ENCODE measurements at regions not wholly inside any gene's neighbourhood (a gene's known extent, or its start where the extent isn't known, plus 50 kb on each side); places are given as distances from the start of the nearest gene placed in this dataset.

- Histone ChIP-seq H2BK15ac (ENCODE audit: low read length) (no peak overlapping the region), H3K23me2 (ENCODE audit: low read depth, low read length) (no peaks in the 10 kb centered on the region), H3K9ac (replicated peaks in 1 of 4; ENCODE audit: extremely low read depth in 1 of 4, low read depth in 3 of 4, low read length in 3 of 4) (no peak overlapping the region), H3K27ac (ENCODE audit: low read depth, low read length) (no peak overlapping the region), H3K14ac (ENCODE audit: insufficient read length) (no peak overlapping the region), H3K18ac (ENCODE audit: extremely low read depth, low read length) (no peak overlapping the region), H2BK20ac (ENCODE audit: low read length) (no peak overlapping the region), H2BK120ac (replicated peaks; ENCODE audit: low read depth, low read length) (no peak overlapping the region), H3K9me3 (ENCODE audit: insufficient read depth in 2 of 2, low read depth in 1 of 2, low read length in 1 of 2) (peaks cover 17% of the 10 kb centered on the region in 2 experiments; a peak in 3 of 4 replicates), H4K5ac (ENCODE audit: insufficient read length, low read depth, low read length) (no peak overlapping the region), H2AK5ac (ENCODE audit: low read depth, low read length) (no peak overlapping the region), H3K27me3 (replicated peaks in 1 of 4; ENCODE audit: control insufficient read depth in 3 of 4, extremely low read depth in 1 of 4, insufficient read depth in 3 of 4, low read length in 3 of 4) (no peaks in the 10 kb centered on the region; a peak in 1 of 7 replicates), H3K4me1 (replicated peaks in 1 of 4; ENCODE audit: control insufficient read depth in 3 of 4, insufficient read depth in 4 of 4, low read length in 3 of 4) (peaks cover 0 to 5% (median 1%) of the 10 kb centered on the region in 4 experiments; a peak in 2 of 7 replicates), H3K79me1 (ENCODE audit: low read depth, low read length) (peaks cover 6% of the 10 kb centered on the region; the same call in 1 of the 2 replicates), H2AFZ (ENCODE audit: low read length) (no peak overlapping the region), H3K56ac (replicated peaks; ENCODE audit: insufficient read length, low read depth, low read length) (no peak overlapping the region), H3K23ac (ENCODE audit: insufficient read length) (no peak overlapping the region), H3K4me3 (ENCODE audit: extremely low read depth in 1 of 4, insufficient read depth in 2 of 4, low read depth in 3 of 4, low read length in 4 of 4) (no peak overlapping the region), H3K79me2 (ENCODE audit: control insufficient read depth in 1 of 2, insufficient read depth in 2 of 2, low read length in 2 of 2) (no peaks in the 10 kb centered on the region), H3K4ac (replicated peaks; ENCODE audit: insufficient read length, low read depth, low read length) (no peak overlapping the region), H3K36me3 (ENCODE audit: control insufficient read depth in 2 of 4, insufficient read depth in 4 of 4, low read length in 3 of 4) (no peaks in the 10 kb centered on the region; a peak in 2 of 8 replicates), H4K20me1 (replicated peaks in 1 of 2; ENCODE audit: control insufficient read depth in 1 of 2, insufficient read depth in 2 of 2, low read length in 2 of 2) (peaks cover 0 to 1% of the 10 kb centered on the region in 2 experiments), H2BK5ac (ENCODE audit: low read depth, low read length) (no peak overlapping the region), H3K4me2 (ENCODE audit: insufficient read depth in 1 of 2, low read depth in 2 of 2, low read length in 2 of 2) (no peak overlapping the region), H4K91ac (replicated peaks; ENCODE audit: insufficient read length, low read length) (no peak overlapping the region), H4K8ac (ENCODE audit: extremely low read depth, insufficient read depth, low read length) (no peak overlapping the region), H2BK12ac (ENCODE audit: low read depth, low read length) (no peak overlapping the region)
- CTCF ChIA-PET (ENCODE audit: partially characterized antibody), result interaction anchor here (0.8 to 2.1 kb wide), 6 partner anchors 10 to 131 kb away, joined by 3 to 6 read pairs (median 3); no protein-coding TSS in a partner anchor
- WGBS, 2 experiments (ENCODE audit: extremely low coverage in 1 of 2, insufficient coverage in 1 of 2, insufficient read length in 1 of 2, insufficient replicate concordance in 2 of 2, low coverage in 1 of 2, low lambda C conversion rate in 2 of 2, missing lambda C conversion rate in 1 of 2), result 94% methylated on average over 5 of the region's 6 CpGs; no CpG with 5 or more reads in 1 of the 2 experiments
- DNase-seq (ENCODE audit: low read depth in 1 of 2, low spot score in 2 of 2) (no peak), FAIRE-seq (no peak)
- POLR2A ChIA-PET (ENCODE audit: partially characterized antibody), result no interaction called here
- TF ChIP-seq ASH2L (IDR thresholded peaks at IDR 0.05; ENCODE audit: low read length) (no peak), SUZ12 (IDR thresholded peaks at IDR 0.05; ENCODE audit: low read length) (no peak), PHF8 (conservative IDR thresholded peaks at IDR 0.05; ENCODE audit: low read depth, low read length) (no peak), NRF1 (IDR thresholded peaks at IDR 0.05; ENCODE audit: low read depth, low read length) (no peak), CBX5 (IDR thresholded peaks at IDR 0.05; ENCODE audit: low read depth, low read length) (no peak), ZNF274 (IDR thresholded peaks at IDR 0.05; ENCODE audit: borderline replicate concordance, extremely low read depth, low read length) (no peak), RFX5 (IDR thresholded peaks at IDR 0.05; ENCODE audit: borderline replicate concordance, low read depth, low read length) (no peak)
- TF ChIP-seq, protein P1, sequence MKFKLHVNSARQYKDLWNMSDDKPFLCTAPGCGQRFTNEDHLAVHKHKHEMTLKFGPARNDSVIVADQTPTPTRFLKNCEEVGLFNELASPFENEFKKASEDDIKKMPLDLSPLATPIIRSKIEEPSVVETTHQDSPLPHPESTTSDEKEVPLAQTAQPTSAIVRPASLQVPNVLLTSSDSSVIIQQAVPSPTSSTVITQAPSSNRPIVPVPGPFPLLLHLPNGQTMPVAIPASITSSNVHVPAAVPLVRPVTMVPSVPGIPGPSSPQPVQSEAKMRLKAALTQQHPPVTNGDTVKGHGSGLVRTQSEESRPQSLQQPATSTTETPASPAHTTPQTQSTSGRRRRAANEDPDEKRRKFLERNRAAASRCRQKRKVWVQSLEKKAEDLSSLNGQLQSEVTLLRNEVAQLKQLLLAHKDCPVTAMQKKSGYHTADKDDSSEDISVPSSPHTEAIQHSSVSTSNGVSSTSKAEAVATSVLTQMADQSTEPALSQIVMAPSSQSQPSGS (IDR thresholded peaks at IDR 0.05; ENCODE audit: low read length), result no peak
- TF ChIP-seq, protein P2, sequence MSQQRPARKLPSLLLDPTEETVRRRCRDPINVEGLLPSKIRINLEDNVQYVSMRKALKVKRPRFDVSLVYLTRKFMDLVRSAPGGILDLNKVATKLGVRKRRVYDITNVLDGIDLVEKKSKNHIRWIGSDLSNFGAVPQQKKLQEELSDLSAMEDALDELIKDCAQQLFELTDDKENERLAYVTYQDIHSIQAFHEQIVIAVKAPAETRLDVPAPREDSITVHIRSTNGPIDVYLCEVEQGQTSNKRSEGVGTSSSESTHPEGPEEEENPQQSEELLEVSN (IDR thresholded peaks at IDR 0.05), result no peak
These were observed 158.7 kb downstream of the SEC14L1 start for GRCh38 chr17:77299256-77300015.
